ENCODE measurements at regions not wholly inside any gene's neighbourhood (a gene's known extent, or its start where the extent isn't known, plus 50 kb on each side); places are given as distances from the start of the nearest gene placed in this dataset.

- TF ChIP-seq ZFP30 (CRISPR knock-in tag; IDR thresholded peaks at IDR 0.05) (no peak), ESRRG (CRISPR knock-in tag; IDR thresholded peaks at IDR 0.05) (no peak), RARB (CRISPR knock-in tag; IDR thresholded peaks at IDR 0.05) (no peak), SNAI2 (CRISPR knock-in tag; IDR thresholded peaks at IDR 0.05) (no peak), POU6F1 (CRISPR knock-in tag; IDR thresholded peaks at IDR 0.05; ENCODE audit: borderline replicate concordance, low read depth) (no peak), ZC3H10 (CRISPR knock-in tag; IDR thresholded peaks at IDR 0.05) (no peak)
Measured at GRCh38 chr10:63702092-63702491, 180.9 kb downstream of the REEP3 start.
